Islet of Langerhans (tissue), 1 donor: ENCODE measurements at regions not wholly inside any gene's neighbourhood (a gene's known extent, or its start where the extent isn't known, plus 50 kb on each side); places are given as distances from the start of the nearest gene placed in this dataset.

Source experiments
- FAIRE-seq: peaks from one replicate; lab custom pipeline; 2011; peaks lifted over from hg19 to GRCh38; lab: Jason Lieb, UNC

- no peak for FAIRE-seq
These were observed 133.0 kb downstream of the C9orf50 start for GRCh38 chr9:129487658-129488483.

GRCh38 chr9:129486756-129487657 lies 133.9 kb downstream of the C9orf50 start:
- no peak for FAIRE-seq

- no peak for FAIRE-seq
These were observed 135.6 kb downstream of the C9orf50 start for GRCh38 chr9:129485145-129485774.

- no peak for FAIRE-seq
These were observed 136.4 kb downstream of the C9orf50 start for GRCh38 chr9:129484352-129485000.

GRCh38 chr9:129483415-129484351 lies 137.2 kb downstream of the C9orf50 start:
- no peak for FAIRE-seq

GRCh38 chr9:129482521-129483414 lies 138.1 kb downstream of the C9orf50 start:
- FAIRE-seq = no peak

- no peak for FAIRE-seq
These were observed 138.9 kb downstream of the C9orf50 start for GRCh38 chr9:129481810-129482511.

GRCh38 chr9:129481424-129481809 lies 139.5 kb downstream of the C9orf50 start:
- FAIRE-seq = no peak

GRCh38 chr9:129480745-129481144 lies 140.2 kb downstream of the C9orf50 start:
- FAIRE-seq = no peak

- FAIRE-seq = no peak
These were observed 140.7 kb downstream of the C9orf50 start for GRCh38 chr9:129480227-129480626.

GRCh38 chr9:129479631-129480011 lies 141.3 kb downstream of the C9orf50 start:
- no peak for FAIRE-seq

GRCh38 chr9:129478961-129479630 lies 141.8 kb downstream of the C9orf50 start:
- FAIRE-seq = no peak

- FAIRE-seq = no peak
These were observed 142.4 kb downstream of the C9orf50 start for GRCh38 chr9:129478461-129478860.

GRCh38 chr9:129476821-129477611 lies 143.9 kb downstream of the C9orf50 start:
- FAIRE-seq = no peak

GRCh38 chr9:129474740-129475404 lies 146.0 kb downstream of the C9orf50 start:
- FAIRE-seq = no peak

- no peak for FAIRE-seq
These were observed 147.2 kb downstream of the C9orf50 start for GRCh38 chr9:129473523-129474244.

GRCh38 chr9:129472651-129473102 lies 148.2 kb downstream of the C9orf50 start:
- no peak for FAIRE-seq
